ENCODE measurements at regions not wholly inside any gene's neighbourhood (a gene's known extent, or its start where the extent isn't known, plus 50 kb on each side); places are given as distances from the start of the nearest gene placed in this dataset.

DNA sequence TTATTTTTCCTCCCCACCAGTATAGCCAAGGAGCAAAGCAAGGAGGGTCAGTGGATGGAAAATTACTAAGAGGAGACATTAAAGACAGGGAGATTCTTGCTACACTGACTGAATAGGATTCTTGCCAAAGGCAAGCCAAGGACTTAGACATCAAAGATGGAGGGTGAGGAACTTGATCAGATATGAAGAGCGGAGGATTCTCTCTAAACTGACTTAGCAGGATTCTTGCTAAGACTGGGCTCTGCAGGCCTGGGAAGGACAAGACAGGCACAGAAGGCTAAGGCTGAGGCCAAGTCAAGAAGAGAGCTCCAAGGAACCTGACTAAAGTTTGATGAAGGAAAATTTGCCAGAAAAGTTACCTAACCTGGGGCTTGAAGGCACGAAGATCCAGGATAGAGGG, 143.9 kb upstream of the RMP24 start:
- WGBS, 2 experiments (ENCODE audit: insufficient coverage in 1 of 2, insufficient read length in 1 of 2), result 92 to 96% methylated on average over 2 of the region's 2 CpGs
- H3K4me3 ChIP-seq (ENCODE audit: low read length), result peak overlapping the region; percentile 24
- TF ChIP-seq, protein P1, sequence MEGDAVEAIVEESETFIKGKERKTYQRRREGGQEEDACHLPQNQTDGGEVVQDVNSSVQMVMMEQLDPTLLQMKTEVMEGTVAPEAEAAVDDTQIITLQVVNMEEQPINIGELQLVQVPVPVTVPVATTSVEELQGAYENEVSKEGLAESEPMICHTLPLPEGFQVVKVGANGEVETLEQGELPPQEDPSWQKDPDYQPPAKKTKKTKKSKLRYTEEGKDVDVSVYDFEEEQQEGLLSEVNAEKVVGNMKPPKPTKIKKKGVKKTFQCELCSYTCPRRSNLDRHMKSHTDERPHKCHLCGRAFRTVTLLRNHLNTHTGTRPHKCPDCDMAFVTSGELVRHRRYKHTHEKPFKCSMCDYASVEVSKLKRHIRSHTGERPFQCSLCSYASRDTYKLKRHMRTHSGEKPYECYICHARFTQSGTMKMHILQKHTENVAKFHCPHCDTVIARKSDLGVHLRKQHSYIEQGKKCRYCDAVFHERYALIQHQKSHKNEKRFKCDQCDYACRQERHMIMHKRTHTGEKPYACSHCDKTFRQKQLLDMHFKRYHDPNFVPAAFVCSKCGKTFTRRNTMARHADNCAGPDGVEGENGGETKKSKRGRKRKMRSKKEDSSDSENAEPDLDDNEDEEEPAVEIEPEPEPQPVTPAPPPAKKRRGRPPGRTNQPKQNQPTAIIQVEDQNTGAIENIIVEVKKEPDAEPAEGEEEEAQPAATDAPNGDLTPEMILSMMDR (conservative IDR thresholded peaks at IDR 0.05), result no peak
- H3K36me3 ChIP-seq (ENCODE audit: control insufficient read depth, insufficient read depth, low read length), result no peaks in the 10 kb centered on the region
- no peaks in the 10 kb centered on the region for H3K27me3 ChIP-seq (ENCODE audit: control insufficient read depth, insufficient read depth, low read length, poor library complexity, severe bottlenecking)
- Mint-ChIP-seq H3K9me3 (peaks cover 59% of the 10 kb centered on the region), H3K27ac (peak overlapping the region; percentile 87), H3K36me3 (ENCODE audit: low read depth) (peaks cover 25% of the 10 kb centered on the region), H3K4me1 (peaks cover 10% of the 10 kb centered on the region), H3K27me3 (ENCODE audit: insufficient read depth) (no peaks in the 10 kb centered on the region), H3K4me3 (no peak overlapping the region)
- peaks cover 2% of the 10 kb centered on the region for H3K4me1 ChIP-seq (ENCODE audit: control insufficient read depth, insufficient read depth, low read length)
- DNase-seq, result no peak
- no peak overlapping the region for H3K9ac ChIP-seq (ENCODE audit: extremely low read depth, low read length, poor library complexity, severe bottlenecking)
- peaks cover 46% of the 10 kb centered on the region for H3K9me3 ChIP-seq (ENCODE audit: control insufficient read depth, low read length)
- no peak overlapping the region for H3K27ac ChIP-seq (ENCODE audit: low read depth, low read length)

DNA sequence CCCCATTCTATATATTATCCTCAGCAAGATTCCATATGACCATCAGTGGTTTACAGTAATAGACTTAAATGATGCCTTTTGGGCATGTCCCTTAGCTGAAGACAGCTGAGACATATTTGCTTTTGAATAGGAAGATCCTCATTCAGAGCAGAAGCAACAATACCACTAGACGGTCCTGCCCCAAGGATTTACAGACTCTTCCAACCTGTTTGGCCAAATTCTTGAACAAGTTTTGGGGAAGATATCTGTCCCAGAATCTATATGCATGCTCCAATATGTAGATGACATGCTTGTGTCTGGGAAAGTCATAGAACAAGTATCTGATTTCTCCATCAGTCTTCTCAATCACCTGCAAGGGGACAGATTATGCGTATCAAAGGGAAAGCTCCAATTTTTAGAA, 137.1 kb upstream of the RMP24 start:
- WGBS, 2 experiments (ENCODE audit: insufficient coverage in 1 of 2, insufficient read length in 1 of 2), result 83 to 91% methylated on average over 1 to 2 of the region's 2 CpGs
- peaks cover 16% of the 10 kb centered on the region for H3K36me3 Mint-ChIP-seq (ENCODE audit: low read depth)

DNA sequence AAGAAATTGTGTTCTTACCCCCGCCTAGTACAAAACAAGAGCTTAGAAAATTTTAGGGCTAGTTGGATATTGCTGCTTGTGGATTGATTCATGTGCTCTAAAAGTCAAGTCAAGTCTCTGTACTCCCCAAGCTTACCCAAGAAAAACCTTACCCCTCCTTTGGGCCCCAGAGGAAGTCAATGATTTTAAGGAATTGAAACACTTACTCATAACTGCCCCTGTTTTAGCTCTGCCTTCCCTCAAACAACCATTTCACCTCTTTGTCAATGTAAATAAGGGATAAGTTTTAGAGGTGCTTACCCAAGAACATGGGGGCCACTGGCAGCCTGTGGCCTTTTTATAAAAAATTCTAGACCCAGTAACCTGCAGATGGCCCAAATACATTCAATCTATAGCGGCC, 136.6 kb upstream of the RMP24 start:
- peaks cover 44% of the 10 kb centered on the region for H3K9me3 Mint-ChIP-seq
- Histone ChIP-seq H3K9ac (ENCODE audit: extremely low read depth, low read length, poor library complexity, severe bottlenecking) (no peak overlapping the region), H3K4me3 (ENCODE audit: low read length) (no peak overlapping the region), H3K27ac (ENCODE audit: low read depth, low read length) (no peak overlapping the region), H3K9me3 (ENCODE audit: control insufficient read depth, low read length) (peaks cover 31% of the 10 kb centered on the region), H3K36me3 (ENCODE audit: control insufficient read depth, insufficient read depth, low read length) (no peaks in the 10 kb centered on the region), H3K4me1 (ENCODE audit: control insufficient read depth, insufficient read depth, low read length) (no peaks in the 10 kb centered on the region), H3K27me3 (ENCODE audit: control insufficient read depth, insufficient read depth, low read length, poor library complexity, severe bottlenecking) (no peaks in the 10 kb centered on the region)
- DNase-seq, result no peak
- TF ChIP-seq, protein P1 (conservative IDR thresholded peaks at IDR 0.05), result no peak
- H3K4me3 Mint-ChIP-seq, result no peak overlapping the region
- H3K27me3 Mint-ChIP-seq (ENCODE audit: insufficient read depth), result no peaks in the 10 kb centered on the region
- H3K4me1 Mint-ChIP-seq, result no peaks in the 10 kb centered on the region
- H3K36me3 Mint-ChIP-seq (ENCODE audit: low read depth), result peaks cover 16% of the 10 kb centered on the region
- H3K27ac Mint-ChIP-seq, result no peak overlapping the region
- 93 to 100% methylated on average over 1 to 2 of the region's 2 CpGs for WGBS, 2 experiments (ENCODE audit: insufficient coverage in 1 of 2, insufficient read length in 1 of 2)

More for the DNA sequence above, 137.1 kb upstream of the RMP24 start:
- Histone ChIP-seq H3K36me3 (ENCODE audit: control insufficient read depth, insufficient read depth, low read length) (no peaks in the 10 kb centered on the region), H3K27me3 (ENCODE audit: control insufficient read depth, insufficient read depth, low read length, poor library complexity, severe bottlenecking) (no peaks in the 10 kb centered on the region), H3K27ac (ENCODE audit: low read depth, low read length) (no peak overlapping the region), H3K9me3 (ENCODE audit: control insufficient read depth, low read length) (peaks cover 35% of the 10 kb centered on the region), H3K9ac (ENCODE audit: extremely low read depth, low read length, poor library complexity, severe bottlenecking) (no peak overlapping the region), H3K4me3 (ENCODE audit: low read length) (no peak overlapping the region), H3K4me1 (ENCODE audit: control insufficient read depth, insufficient read depth, low read length) (no peaks in the 10 kb centered on the region)
- H3K27me3 Mint-ChIP-seq (ENCODE audit: insufficient read depth), result no peaks in the 10 kb centered on the region
- H3K4me1 Mint-ChIP-seq, result no peaks in the 10 kb centered on the region
- peaks cover 45% of the 10 kb centered on the region for H3K9me3 Mint-ChIP-seq
- no peak for DNase-seq
- H3K4me3 Mint-ChIP-seq, result no peak overlapping the region
- no peak overlapping the region for H3K27ac Mint-ChIP-seq
- TF ChIP-seq, protein P1 (conservative IDR thresholded peaks at IDR 0.05), result no peak

Data from endodermal cell (in vitro differentiated cells).